Vagina (tissue), 2 donors: ENCODE measurements at regions not wholly inside any gene's neighbourhood (a gene's known extent, or its start where the extent isn't known, plus 50 kb on each side); places are given as distances from the start of the nearest gene placed in this dataset.

Experiments
- DNase-seq, 2 donors: peaks; one replicate each; pipeline ENCODE4 v3.0.0-alpha.2; 2017; ENCODE audit errors: extremely low spot score in 2 of 2
- H3K27ac ChIP-seq: fragments of 200-600 bp; sonication (generic); one replicate; pipeline ENCODE4 v1.5.1; 2019
- H3K27me3 ChIP-seq: fragments of 200-600 bp; sonication (generic); one replicate; pipeline ENCODE4 v1.5.1; 2019
- H3K36me3 ChIP-seq, 2 donors: fragments of 200-600 bp; sonication (generic); one replicate each; pipeline ENCODE4 v1.5.1; 2017 to 2019
- H3K4me1 ChIP-seq: fragments of 200-600 bp; sonication (generic); one replicate; pipeline ENCODE4 v1.5.1; 2019
- H3K4me3 ChIP-seq, 2 donors: fragments of 200-600 bp; sonication (generic); 1 replicate in 1 of 2; 2 replicates in 1 of 2; pipeline ENCODE4 v1.5.1; 2016 to 2019
- H3K9me3 ChIP-seq: fragments of 200-600 bp; sonication (generic); one replicate; pipeline ENCODE4 v1.5.1; 2019
- POLR2A ChIP-seq, 2 donors: fragments of 450-650 bp; IDR thresholded peaks; one replicate each; pipeline ENCODE4 v1.6.1; 2017; ENCODE audit warnings: antibody characterized with exemption in 2 of 2, mild to moderate bottlenecking in 2 of 2, moderate library complexity in 2 of 2
- POLR2AphosphoS5 ChIP-seq, 2 donors: sonication (generic); formaldehyde crosslinking; IDR thresholded peaks; one replicate each; pipeline ENCODE4 v1.9.0; 2017; ENCODE audit warnings: antibody characterized with exemption in 2 of 2, mild to moderate bottlenecking in 2 of 2, low read depth in 1 of 2; ENCODE audit not compliant: insufficient read depth in 1 of 2
- intact Hi-C: fragments of 100-400 bp; cut with DNase I; formaldehyde crosslinking; loops from one replicate; pipeline ENCODE4 v1.15.1; 2023
- TF ChIP-seq, protein P1 (sequence below), 3 experiments: fragments of 450-650 bp in 2 of 3; fragments of 200-600 bp in 1 of 3; sonication (generic) in 1 of 3; IDR thresholded peaks; one replicate each; pipeline ENCODE4 v1.5.1; 2017 to 2019; ENCODE audit warnings: antibody characterized with exemption in 3 of 3, mild to moderate bottlenecking in 2 of 3, moderate library complexity in 2 of 3

DNA sequence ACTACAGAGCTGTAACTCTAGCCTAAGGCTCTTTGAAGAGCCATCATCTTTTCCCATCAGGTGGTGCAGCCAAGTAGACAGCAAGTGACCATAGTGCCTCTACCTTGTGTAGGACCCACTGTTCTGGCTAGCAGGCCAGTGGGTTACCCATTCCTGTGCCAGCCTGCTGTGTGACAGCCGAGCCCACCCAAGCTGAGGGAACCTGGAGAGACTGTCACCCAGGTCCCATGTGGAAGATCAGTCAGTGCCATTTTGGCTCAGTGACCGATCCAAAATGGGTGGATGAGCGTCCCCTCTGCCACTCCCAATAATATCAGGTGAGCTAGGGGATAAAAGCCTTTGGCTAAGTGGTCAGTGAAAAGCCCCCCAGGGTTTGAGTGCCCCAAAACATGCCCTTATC is 417.9 kb downstream of the MATN1 start:
- DNase-seq: peak in 1 of 2 donors; percentile 42
- intact Hi-C loops: no loop called here
- H3K27ac ChIP-seq: no peak overlapping the region
- no peak overlapping the region for H3K4me3 ChIP-seq
- no peaks in the 10 kb centered on the region for H3K36me3 ChIP-seq
- no peaks in the 10 kb centered on the region for H3K9me3 ChIP-seq
- no peaks in the 10 kb centered on the region for H3K4me1 ChIP-seq
- TF ChIP-seq, protein P1, sequence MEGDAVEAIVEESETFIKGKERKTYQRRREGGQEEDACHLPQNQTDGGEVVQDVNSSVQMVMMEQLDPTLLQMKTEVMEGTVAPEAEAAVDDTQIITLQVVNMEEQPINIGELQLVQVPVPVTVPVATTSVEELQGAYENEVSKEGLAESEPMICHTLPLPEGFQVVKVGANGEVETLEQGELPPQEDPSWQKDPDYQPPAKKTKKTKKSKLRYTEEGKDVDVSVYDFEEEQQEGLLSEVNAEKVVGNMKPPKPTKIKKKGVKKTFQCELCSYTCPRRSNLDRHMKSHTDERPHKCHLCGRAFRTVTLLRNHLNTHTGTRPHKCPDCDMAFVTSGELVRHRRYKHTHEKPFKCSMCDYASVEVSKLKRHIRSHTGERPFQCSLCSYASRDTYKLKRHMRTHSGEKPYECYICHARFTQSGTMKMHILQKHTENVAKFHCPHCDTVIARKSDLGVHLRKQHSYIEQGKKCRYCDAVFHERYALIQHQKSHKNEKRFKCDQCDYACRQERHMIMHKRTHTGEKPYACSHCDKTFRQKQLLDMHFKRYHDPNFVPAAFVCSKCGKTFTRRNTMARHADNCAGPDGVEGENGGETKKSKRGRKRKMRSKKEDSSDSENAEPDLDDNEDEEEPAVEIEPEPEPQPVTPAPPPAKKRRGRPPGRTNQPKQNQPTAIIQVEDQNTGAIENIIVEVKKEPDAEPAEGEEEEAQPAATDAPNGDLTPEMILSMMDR (IDR thresholded peaks at IDR 0.05): no peak
- TF ChIP-seq POLR2A (IDR thresholded peaks at IDR 0.05): no peak
- no peak for TF ChIP-seq POLR2AphosphoS5 (IDR thresholded peaks at IDR 0.05; ENCODE audit: insufficient read depth in 1 of 2, low read depth in 1 of 2)
- H3K27me3 ChIP-seq: no peaks in the 10 kb centered on the region

DNA sequence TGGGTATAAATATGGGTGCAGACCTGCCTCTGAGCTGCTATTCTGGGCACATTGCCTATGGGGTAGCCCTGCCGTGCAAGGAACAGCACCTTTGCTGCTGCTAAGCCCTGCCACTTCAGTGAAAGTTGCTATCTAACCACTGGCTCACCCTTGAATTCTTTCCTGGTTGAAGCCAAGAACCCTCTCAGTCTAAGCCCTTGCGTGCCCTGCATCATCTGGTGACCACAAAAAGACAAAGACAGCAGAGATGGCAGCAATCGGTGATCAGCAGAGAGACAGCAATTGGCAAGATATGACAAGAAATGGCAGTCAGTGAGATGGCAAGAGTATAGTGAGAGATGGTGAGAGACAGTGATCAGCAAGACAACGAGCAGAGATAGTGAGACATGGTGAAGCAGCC is 418.3 kb downstream of the MATN1 start:
- H3K27ac ChIP-seq: no peak overlapping the region
- no peaks in the 10 kb centered on the region for H3K9me3 ChIP-seq
- H3K4me1 ChIP-seq: no peaks in the 10 kb centered on the region
- DNase-seq: peak in 1 of 2 donors; percentile 42
- TF ChIP-seq POLR2AphosphoS5 (IDR thresholded peaks at IDR 0.05; ENCODE audit: insufficient read depth in 1 of 2, low read depth in 1 of 2) (no peak), POLR2A (IDR thresholded peaks at IDR 0.05) (no peak)
- TF ChIP-seq, protein P1 (IDR thresholded peaks at IDR 0.05): no peak
- no peak overlapping the region for H3K4me3 ChIP-seq
- H3K36me3 ChIP-seq: no peaks in the 10 kb centered on the region
- intact Hi-C loops: no loop called here
- no peaks in the 10 kb centered on the region for H3K27me3 ChIP-seq

DNA sequence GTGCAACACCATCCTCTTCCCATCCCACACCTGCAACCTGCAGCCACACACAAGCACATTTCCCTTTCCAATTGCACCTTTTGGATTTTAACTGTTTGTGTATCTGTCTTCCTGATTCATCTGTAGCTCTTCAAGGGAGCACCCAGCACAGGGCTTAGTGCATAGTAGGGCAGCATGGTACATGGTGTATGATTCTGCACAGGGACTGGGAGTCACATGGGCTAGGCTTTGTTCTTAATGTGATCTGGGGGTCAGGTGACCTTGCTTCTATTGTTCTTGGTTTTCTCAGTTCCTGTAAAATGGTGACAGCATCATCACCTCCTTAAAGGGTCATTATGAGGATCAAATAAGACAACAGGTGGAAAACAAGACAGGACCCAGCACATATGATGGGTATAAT is 419.3 kb downstream of the MATN1 start:
- intact Hi-C loops: no loop called here

DNA sequence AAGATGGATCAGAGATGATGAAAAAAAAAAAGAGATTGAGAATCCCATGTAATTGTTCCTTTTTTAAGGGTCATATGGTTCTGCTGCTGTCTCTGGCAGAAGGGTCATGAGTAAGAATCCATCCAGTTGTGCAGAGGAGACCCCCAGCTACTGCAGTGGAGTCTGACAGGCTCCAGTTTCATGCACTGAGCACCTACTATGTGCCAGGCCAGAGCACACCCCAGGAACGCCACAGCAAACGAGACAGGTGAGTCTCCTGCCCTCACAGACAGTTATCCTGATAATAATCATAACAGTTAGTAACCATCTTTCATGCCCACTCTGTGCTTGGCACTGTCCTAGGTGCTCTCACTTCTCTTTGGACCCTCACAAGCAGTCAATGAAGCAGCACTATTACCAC is 420.0 kb downstream of the MATN1 start:
- Histone ChIP-seq H3K27me3 (no peaks in the 10 kb centered on the region), H3K27ac (no peak overlapping the region), H3K9me3 (no peaks in the 10 kb centered on the region), H3K4me1 (no peaks in the 10 kb centered on the region), H3K4me3 (no peak overlapping the region), H3K36me3 (no peaks in the 10 kb centered on the region)
- DNase-seq: peak in 1 of 2 donors; percentile 22
- intact Hi-C loops: no loop called here
- TF ChIP-seq POLR2AphosphoS5 (IDR thresholded peaks at IDR 0.05; ENCODE audit: insufficient read depth in 1 of 2, low read depth in 1 of 2): no peak
- TF ChIP-seq, protein P1 (IDR thresholded peaks at IDR 0.05): no peak
- no peak for TF ChIP-seq POLR2A (IDR thresholded peaks at IDR 0.05)

More for the DNA sequence above, 419.3 kb downstream of the MATN1 start:
- H3K4me3 ChIP-seq: no peak overlapping the region
- H3K36me3 ChIP-seq: no peaks in the 10 kb centered on the region
- H3K27me3 ChIP-seq: no peaks in the 10 kb centered on the region
- H3K9me3 ChIP-seq: no peaks in the 10 kb centered on the region
- H3K27ac ChIP-seq: no peak overlapping the region
- TF ChIP-seq POLR2AphosphoS5 (IDR thresholded peaks at IDR 0.05; ENCODE audit: insufficient read depth in 1 of 2, low read depth in 1 of 2) (no peak), POLR2A (IDR thresholded peaks at IDR 0.05) (no peak)
- TF ChIP-seq, protein P1 (IDR thresholded peaks at IDR 0.05): no peak
- H3K4me1 ChIP-seq: no peaks in the 10 kb centered on the region
- DNase-seq: no peak

DNA sequence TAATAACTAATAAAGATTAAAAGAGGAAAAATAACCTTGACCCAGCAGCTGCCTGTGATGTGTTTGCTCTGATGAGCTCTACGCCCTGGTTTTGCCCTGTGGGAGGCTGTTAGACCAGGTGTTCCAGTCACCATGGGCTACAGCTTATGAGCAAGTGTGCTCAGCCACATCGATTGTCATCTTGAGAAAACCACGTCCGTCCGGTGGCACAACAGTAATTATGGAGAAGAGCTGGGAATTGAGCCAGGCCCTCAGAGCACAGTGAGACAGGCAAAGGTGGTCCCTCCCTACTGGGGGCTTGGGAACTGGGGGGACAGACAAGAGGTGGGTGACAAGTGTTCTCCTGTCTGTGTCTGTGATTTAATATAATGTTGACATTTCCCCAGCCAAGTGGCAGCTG is 420.5 kb downstream of the MATN1 start:
- Histone ChIP-seq H3K9me3 (no peaks in the 10 kb centered on the region), H3K4me1 (no peaks in the 10 kb centered on the region), H3K27me3 (no peaks in the 10 kb centered on the region), H3K4me3 (no peak overlapping the region), H3K36me3 (no peaks in the 10 kb centered on the region), H3K27ac (no peak overlapping the region)
- DNase-seq: peak in 1 of 2 donors; percentile 72
- intact Hi-C loops: no loop called here
- TF ChIP-seq POLR2A (IDR thresholded peaks at IDR 0.05): no peak
- TF ChIP-seq POLR2AphosphoS5 (IDR thresholded peaks at IDR 0.05; ENCODE audit: insufficient read depth in 1 of 2, low read depth in 1 of 2): no peak
- TF ChIP-seq, protein P1 (IDR thresholded peaks at IDR 0.05): no peak
